Esophagus squamous epithelium (tissue), 5 donors: ENCODE measurements at regions not wholly inside any gene's neighbourhood (a gene's known extent, or its start where the extent isn't known, plus 50 kb on each side); places are given as distances from the start of the nearest gene placed in this dataset.

Source experiments
- DNase-seq: peaks from one replicate; lab custom pipeline; 2025; lab: John Stamatoyannopoulos, UW
- H3K27ac ChIP-seq, 4 donors: fragments of 200-600 bp; sonication (generic); one replicate each; pipeline ENCODE4 v1.5.1; 2016 to 2019; ENCODE audit warnings: mild to moderate bottlenecking in 1 of 4
- H3K27me3 ChIP-seq, 4 donors: fragments of 200-600 bp; sonication (generic); 1 replicate in 3 of 4; 2 replicates in 1 of 4; pipeline versions ENCODE4 v1.5.1 to v1.6.0; 2017 to 2021; ENCODE audit warnings: antibody characterized with exemption in 1 of 4
- H3K36me3 ChIP-seq, 3 donors: fragments of 200-600 bp; sonication (generic); one replicate each; pipeline ENCODE4 v1.5.1; 2016 to 2019
- H3K4me1 ChIP-seq, 3 donors: fragments of 200-600 bp; sonication (generic); one replicate each; pipeline ENCODE4 v1.5.1; 2017 to 2019
- H3K4me3 ChIP-seq, 4 donors: fragments of 200-600 bp; sonication (generic); 1 replicate in 3 of 4; 2 replicates in 1 of 4; pipeline ENCODE4 v1.5.1; 2016 to 2019; ENCODE audit warnings: mild to moderate bottlenecking in 2 of 4, moderate library complexity in 1 of 4
- H3K9me3 ChIP-seq, 3 donors: fragments of 200-600 bp; sonication (generic); one replicate each; pipeline ENCODE4 v1.5.1; 2016 to 2019
- POLR2A ChIP-seq, 4 donors: fragments of 450-650 bp; IDR thresholded peaks; one replicate each; pipeline ENCODE4 v1.6.1; 2017; ENCODE audit warnings: antibody characterized with exemption in 4 of 4, mild to moderate bottlenecking in 4 of 4, moderate library complexity in 3 of 4
- WGBS, 2 donors: methylation state at CpG; one replicate each; pipeline ENCODE4 v1.1.5; 2018; 5-methylcytosine and 5-hydroxymethylcytosine counted together
- intact Hi-C: fragments of 100-400 bp; cut with DNase I; formaldehyde crosslinking; loops from one replicate; pipeline ENCODE4 v1.15.0; 2022
- TF ChIP-seq, protein P1 (sequence below), 6 experiments: fragments of 450-650 bp in 4 of 6; fragments of 200-600 bp in 2 of 6; sonication (generic) in 2 of 6; IDR thresholded peaks; one replicate each; pipeline ENCODE4 v1.5.1; 2016 to 2019; ENCODE audit warnings: antibody characterized with exemption in 6 of 6, mild to moderate bottlenecking in 4 of 6, moderate library complexity in 4 of 6
- donor health status: DM: yes; HTN: yes; CAD: no.

DNA sequence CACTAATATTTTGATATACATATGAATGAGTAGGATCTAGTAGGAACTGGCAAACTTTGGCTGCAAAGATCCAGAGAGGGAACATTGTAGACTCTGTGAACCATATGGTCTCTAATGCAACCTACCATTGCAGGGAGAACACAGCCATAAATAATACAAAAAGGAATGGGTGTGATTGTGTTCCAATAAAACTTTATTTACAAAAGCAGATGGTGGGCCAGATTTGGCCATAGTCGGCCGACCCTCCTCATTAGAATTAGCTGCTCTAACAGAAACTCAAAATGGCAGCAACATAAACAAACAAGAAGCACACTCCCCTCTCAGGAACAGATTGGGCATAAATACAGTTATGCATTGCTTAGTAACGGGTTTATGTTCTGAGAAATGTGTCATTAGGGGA, 198.1 kb upstream of the RBPJ start:
- H3K27ac ChIP-seq, result no peak overlapping the region
- no peaks in the 10 kb centered on the region for H3K9me3 ChIP-seq
- H3K4me1 ChIP-seq, result peaks cover 3 to 20% (median 7%) of the 10 kb centered on the region in 3 donors
- TF ChIP-seq POLR2A (IDR thresholded peaks at IDR 0.05), result no peak
- TF ChIP-seq, protein P1, sequence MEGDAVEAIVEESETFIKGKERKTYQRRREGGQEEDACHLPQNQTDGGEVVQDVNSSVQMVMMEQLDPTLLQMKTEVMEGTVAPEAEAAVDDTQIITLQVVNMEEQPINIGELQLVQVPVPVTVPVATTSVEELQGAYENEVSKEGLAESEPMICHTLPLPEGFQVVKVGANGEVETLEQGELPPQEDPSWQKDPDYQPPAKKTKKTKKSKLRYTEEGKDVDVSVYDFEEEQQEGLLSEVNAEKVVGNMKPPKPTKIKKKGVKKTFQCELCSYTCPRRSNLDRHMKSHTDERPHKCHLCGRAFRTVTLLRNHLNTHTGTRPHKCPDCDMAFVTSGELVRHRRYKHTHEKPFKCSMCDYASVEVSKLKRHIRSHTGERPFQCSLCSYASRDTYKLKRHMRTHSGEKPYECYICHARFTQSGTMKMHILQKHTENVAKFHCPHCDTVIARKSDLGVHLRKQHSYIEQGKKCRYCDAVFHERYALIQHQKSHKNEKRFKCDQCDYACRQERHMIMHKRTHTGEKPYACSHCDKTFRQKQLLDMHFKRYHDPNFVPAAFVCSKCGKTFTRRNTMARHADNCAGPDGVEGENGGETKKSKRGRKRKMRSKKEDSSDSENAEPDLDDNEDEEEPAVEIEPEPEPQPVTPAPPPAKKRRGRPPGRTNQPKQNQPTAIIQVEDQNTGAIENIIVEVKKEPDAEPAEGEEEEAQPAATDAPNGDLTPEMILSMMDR (IDR thresholded peaks at IDR 0.05), result no peak
- intact Hi-C loops, result no loop called here
- DNase-seq, result no peak
- 90 to 92% methylated on average over 3 of the region's 3 CpGs for WGBS, 2 donors
- no peaks in the 10 kb centered on the region for H3K36me3 ChIP-seq
- H3K4me3 ChIP-seq, result no peak overlapping the region
- H3K27me3 ChIP-seq, result no peaks in the 10 kb centered on the region

DNA sequence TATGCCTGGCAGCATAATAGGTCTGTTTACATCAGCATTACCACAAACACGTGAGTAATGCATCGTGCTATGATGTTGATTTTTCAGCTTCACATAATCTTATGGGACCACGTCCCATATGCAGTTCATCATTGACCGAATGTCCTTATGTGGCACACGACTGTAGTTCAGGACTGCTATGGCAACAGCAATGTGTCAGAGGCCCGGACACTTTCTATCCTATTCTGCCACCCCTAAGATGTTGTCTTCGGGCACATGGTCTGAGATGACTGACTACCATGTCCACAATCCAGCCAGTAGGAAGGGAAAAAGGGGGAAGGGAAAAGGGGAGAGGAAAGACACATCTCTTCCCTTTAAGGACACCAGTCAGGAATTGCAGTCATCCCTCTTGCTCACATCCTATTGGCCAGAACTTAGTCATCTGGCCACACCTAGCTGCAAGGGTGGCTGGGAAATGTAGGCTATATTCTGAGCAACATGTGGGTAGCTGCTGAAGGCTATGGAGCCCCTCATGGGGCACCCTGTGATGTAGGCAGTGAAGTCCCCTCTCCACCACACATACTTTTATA, 196.0 kb upstream of the RBPJ start:
- no peak overlapping the region for H3K4me3 ChIP-seq
- TF ChIP-seq, protein P1 (IDR thresholded peaks at IDR 0.05), result no peak
- TF ChIP-seq POLR2A (IDR thresholded peaks at IDR 0.05), result no peak
- peaks cover 3 to 30% (median 12%) of the 10 kb centered on the region in 3 donors for H3K4me1 ChIP-seq
- DNase-seq, result no peak
- no peaks in the 10 kb centered on the region for H3K27me3 ChIP-seq
- intact Hi-C loops, result no loop called here
- no peaks in the 10 kb centered on the region for H3K36me3 ChIP-seq
- no peak overlapping the region for H3K27ac ChIP-seq
- 85 to 89% methylated on average over 7 of the region's 7 CpGs for WGBS, 2 donors
- H3K9me3 ChIP-seq, result no peaks in the 10 kb centered on the region

DNA sequence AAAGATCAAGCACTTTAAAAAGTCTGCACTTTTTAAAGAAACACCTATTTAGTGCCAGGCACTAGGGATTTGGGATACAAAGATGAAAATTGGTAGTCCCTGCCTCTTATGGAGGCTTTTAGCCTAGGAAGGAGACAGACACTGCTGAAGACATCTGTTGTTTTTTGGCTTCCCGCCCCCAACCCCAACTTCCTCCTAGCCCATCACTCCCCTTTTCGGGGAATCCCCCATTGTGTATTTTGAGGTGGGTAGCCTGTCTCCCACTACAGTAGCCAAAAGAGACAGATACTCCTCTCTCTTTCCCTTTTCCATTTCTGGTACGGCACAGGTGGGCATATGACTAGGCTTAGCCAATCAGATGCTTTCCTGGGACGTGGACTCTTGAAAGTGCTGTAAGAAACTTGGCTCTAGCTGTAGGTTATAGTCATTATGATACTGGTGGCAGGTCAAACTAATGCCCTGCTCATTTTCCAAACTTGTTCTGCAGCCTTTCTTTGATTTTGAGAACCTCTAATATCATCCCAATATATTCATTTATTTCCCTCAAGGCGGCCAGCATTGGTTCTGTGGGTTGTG, 194.6 kb upstream of the RBPJ start:
- intact Hi-C loops, result no loop called here
- peaks cover 3 to 30% (median 12%) of the 10 kb centered on the region in 3 donors for H3K4me1 ChIP-seq
- no peak overlapping the region for H3K4me3 ChIP-seq
- H3K27me3 ChIP-seq, result no peaks in the 10 kb centered on the region
- no peak for TF ChIP-seq POLR2A (IDR thresholded peaks at IDR 0.05)
- TF ChIP-seq, protein P1 (IDR thresholded peaks at IDR 0.05), result no peak
- no peaks in the 10 kb centered on the region for H3K36me3 ChIP-seq
- no peak overlapping the region for H3K27ac ChIP-seq
- no peak for DNase-seq
- no peaks in the 10 kb centered on the region for H3K9me3 ChIP-seq
- 80 to 81% methylated on average over 5 of the region's 5 CpGs for WGBS, 2 donors

DNA sequence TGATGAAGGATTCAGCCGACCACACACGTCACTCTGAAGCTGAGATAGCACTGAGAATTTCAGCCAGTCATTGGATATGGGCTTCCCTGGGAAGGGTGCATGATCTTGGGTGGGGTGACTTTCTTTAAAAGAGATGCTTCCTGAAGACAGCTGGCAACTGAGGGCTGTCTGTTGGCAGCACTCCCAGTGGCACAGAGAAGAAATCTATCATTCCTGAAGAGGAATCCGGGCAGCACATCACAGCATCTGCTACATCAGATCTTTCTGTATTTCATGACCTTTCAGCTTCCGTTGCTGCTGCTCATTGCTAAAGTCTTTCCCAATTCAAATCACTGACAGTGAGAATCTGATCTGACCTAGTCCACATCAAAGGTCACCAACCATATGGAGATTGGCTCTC, 193.8 kb upstream of the RBPJ start:
- no peaks in the 10 kb centered on the region for H3K9me3 ChIP-seq
- H3K4me3 ChIP-seq, result no peak overlapping the region
- peak overlapping the region in 2 of 4 donors; percentile 15 to 60 for H3K27ac ChIP-seq
- H3K36me3 ChIP-seq, result no peaks in the 10 kb centered on the region
- H3K4me1 ChIP-seq, result peaks cover 3 to 30% (median 12%) of the 10 kb centered on the region in 3 donors
- no peak for DNase-seq
- peaks cover 0 to 3% (median 0%) of the 10 kb centered on the region in 4 donors for H3K27me3 ChIP-seq
- intact Hi-C loops, result no loop called here
- 76 to 81% methylated on average over 4 of the region's 4 CpGs for WGBS, 2 donors
- TF ChIP-seq POLR2A (IDR thresholded peaks at IDR 0.05), result no peak
- TF ChIP-seq, protein P1 (IDR thresholded peaks at IDR 0.05), result no peak

DNA sequence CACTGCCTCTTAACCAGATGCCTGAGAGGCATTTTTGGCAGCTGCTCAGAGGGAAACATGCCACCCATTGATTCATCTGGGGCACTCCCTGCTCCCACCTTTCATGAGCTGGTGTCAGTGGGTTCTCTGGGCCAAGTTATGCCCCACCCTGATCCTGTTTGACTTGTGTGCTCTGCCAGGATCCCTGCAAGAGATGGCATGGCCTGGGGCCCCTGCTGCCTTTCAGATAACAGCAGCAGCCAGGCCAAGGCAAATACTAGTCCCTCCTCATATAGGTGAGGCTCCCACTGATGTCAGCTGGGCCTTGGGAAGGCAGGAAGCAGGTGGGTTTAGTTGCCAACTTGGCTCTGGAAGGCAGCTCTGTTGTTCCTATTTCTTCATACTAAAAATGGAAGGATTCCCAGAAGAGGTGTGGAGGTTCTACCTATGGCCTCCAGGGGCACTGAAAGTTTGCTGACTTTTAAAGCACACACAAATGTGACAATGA, 192.9 kb upstream of the RBPJ start:
- DNase-seq, result no peak
- TF ChIP-seq, protein P1 (IDR thresholded peaks at IDR 0.05), result peak in 5 of 6 experiments; percentile 7 to 66 (median 49)
- no peak for TF ChIP-seq POLR2A (IDR thresholded peaks at IDR 0.05)
- Histone ChIP-seq H3K27me3 (peaks cover 0 to 11% (median 0%) of the 10 kb centered on the region in 4 donors), H3K4me3 (no peak overlapping the region), H3K27ac (peak overlapping the region in 2 of 4 donors; percentile 11 to 60), H3K9me3 (no peaks in the 10 kb centered on the region), H3K36me3 (no peaks in the 10 kb centered on the region), H3K4me1 (peaks cover 3 to 30% (median 12%) of the 10 kb centered on the region in 3 donors)
- intact Hi-C loops, result no loop called here
